Colonic mucosa (tissue), 4 donors: ENCODE measurements at regions not wholly inside any gene's neighbourhood (a gene's known extent, or its start where the extent isn't known, plus 50 kb on each side); places are given as distances from the start of the nearest gene placed in this dataset.

Source experiments
- DNase-seq: peaks from one replicate; pipeline ENCODE4 v3.0.0-alpha.2; 2020
- H3K27ac ChIP-seq: fragments of 200-600 bp; one replicate; pipeline ENCODE4 v1.8.0; 2021
- H3K27me3 ChIP-seq: fragments of 200-600 bp; one replicate; pipeline ENCODE4 v1.8.0; 2021
- H3K36me3 ChIP-seq: fragments of 200-600 bp; one replicate; pipeline ENCODE4 v1.8.0; 2021
- H3K4me1 ChIP-seq: fragments of 200-600 bp; one replicate; pipeline ENCODE4 v1.8.0; 2021; ENCODE audit warnings: mild to moderate bottlenecking
- H3K4me3 ChIP-seq: fragments of 200-600 bp; one replicate; pipeline ENCODE4 v1.8.0; 2021
- H3K9ac ChIP-seq, 2 donors: one replicate each; pipeline ENCODE4 v1.7.0; 2013; ENCODE audit warnings: control low read depth in 2 of 2, low read depth in 2 of 2, low read length in 2 of 2
- H3K9me3 ChIP-seq: fragments of 200-600 bp; one replicate; pipeline ENCODE4 v1.8.0; 2021
- intact Hi-C: fragments of 100-400 bp; cut with DNase I; formaldehyde crosslinking; loops from one replicate; pipeline ENCODE4 v1.14.1; 2022
- TF ChIP-seq, protein P1 (sequence below): fragments of 200-600 bp; IDR thresholded peaks from one replicate; pipeline ENCODE4 v1.8.0; 2022; ENCODE audit warnings: antibody characterized with exemption, mild to moderate bottlenecking
- donor health status: healthy.
- donor health status: DM: no; HTN: no; CAD: no.
- donor health status: DM: no; HTN: no; CAD: no.

DNA sequence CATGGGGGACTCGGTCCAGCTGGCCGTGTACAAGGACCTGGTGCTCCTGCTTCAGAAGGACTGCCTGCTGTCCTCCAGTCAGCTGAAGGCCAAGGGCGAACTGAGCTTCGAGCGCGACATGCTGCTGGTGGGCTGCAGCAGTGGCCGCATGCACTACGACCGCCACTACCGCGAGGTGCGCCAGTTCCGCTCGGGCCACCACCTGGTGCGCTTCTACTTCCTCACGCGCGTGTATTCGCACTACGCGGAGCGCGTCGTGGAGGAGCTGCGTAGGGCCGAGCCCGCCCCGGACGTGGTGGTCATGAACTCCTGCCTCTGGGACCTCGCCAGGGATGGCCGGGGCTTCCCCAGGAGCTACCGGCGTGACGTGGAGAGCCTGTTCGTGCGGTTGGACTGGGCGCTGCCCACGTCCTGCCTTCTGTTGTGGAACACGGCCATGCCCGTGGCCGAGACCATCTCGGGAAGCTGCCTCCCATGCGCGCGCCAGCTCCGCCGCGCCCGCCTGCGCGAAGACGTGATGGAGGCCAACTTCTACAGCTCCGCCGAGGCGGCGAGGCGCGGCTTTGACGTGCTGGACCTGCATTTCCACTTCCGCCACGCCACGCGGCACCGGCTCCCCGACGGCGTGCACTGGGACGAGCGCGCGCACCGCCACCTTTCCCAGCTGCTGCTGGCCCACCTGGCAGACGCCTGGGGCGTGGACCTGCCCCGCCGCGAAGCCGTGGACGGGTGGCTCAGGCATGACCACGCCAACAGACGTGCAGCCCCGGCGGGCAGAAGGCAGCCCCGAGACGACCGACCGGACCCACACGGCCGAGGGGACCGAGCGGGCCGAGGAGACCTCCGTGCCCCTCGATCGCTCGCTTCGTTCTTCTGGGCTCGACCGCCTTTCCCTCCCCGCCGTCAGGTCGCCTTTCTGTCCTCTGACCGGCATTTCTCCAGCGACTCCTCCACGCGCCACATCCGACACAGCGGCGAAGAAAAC, 293.9 kb upstream of the ERBB4 start:
- TF ChIP-seq, protein P1, sequence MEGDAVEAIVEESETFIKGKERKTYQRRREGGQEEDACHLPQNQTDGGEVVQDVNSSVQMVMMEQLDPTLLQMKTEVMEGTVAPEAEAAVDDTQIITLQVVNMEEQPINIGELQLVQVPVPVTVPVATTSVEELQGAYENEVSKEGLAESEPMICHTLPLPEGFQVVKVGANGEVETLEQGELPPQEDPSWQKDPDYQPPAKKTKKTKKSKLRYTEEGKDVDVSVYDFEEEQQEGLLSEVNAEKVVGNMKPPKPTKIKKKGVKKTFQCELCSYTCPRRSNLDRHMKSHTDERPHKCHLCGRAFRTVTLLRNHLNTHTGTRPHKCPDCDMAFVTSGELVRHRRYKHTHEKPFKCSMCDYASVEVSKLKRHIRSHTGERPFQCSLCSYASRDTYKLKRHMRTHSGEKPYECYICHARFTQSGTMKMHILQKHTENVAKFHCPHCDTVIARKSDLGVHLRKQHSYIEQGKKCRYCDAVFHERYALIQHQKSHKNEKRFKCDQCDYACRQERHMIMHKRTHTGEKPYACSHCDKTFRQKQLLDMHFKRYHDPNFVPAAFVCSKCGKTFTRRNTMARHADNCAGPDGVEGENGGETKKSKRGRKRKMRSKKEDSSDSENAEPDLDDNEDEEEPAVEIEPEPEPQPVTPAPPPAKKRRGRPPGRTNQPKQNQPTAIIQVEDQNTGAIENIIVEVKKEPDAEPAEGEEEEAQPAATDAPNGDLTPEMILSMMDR: no peak
- Histone ChIP-seq H3K36me3 (no peaks in the 10 kb centered on the region), H3K27me3 (no peaks in the 10 kb centered on the region), H3K27ac (no peak overlapping the region), H3K4me3 (no peak overlapping the region), H3K9me3 (no peaks in the 10 kb centered on the region), H3K9ac (no peak overlapping the region), H3K4me1 (no peaks in the 10 kb centered on the region)
- DNase-seq: no peak
- intact Hi-C loops: no loop called here

GRCh38 chr2:212831671-212832199, 293.1 kb upstream of the ERBB4 start:
- no peak overlapping the region for H3K9ac ChIP-seq
- no peaks in the 10 kb centered on the region for H3K9me3 ChIP-seq

GRCh38 chr2:212816267-212816666, 277.7 kb upstream of the ERBB4 start:
- Histone ChIP-seq H3K36me3 (no peaks in the 10 kb centered on the region), H3K9ac (no peak overlapping the region), H3K27me3 (no peaks in the 10 kb centered on the region), H3K27ac (no peak overlapping the region), H3K9me3 (no peaks in the 10 kb centered on the region), H3K4me1 (no peaks in the 10 kb centered on the region), H3K4me3 (no peak overlapping the region)
- DNase-seq: no peak
- TF ChIP-seq, protein P1: no peak
- intact Hi-C loops: no loop called here

More at GRCh38 chr2:212831671-212832199, 293.1 kb upstream of the ERBB4 start:
- Histone ChIP-seq H3K36me3 (no peaks in the 10 kb centered on the region), H3K27me3 (no peaks in the 10 kb centered on the region), H3K27ac (no peak overlapping the region), H3K4me3 (no peak overlapping the region), H3K4me1 (no peaks in the 10 kb centered on the region)
- DNase-seq: no peak
- TF ChIP-seq, protein P1: no peak
- intact Hi-C loops: no loop called here

DNA sequence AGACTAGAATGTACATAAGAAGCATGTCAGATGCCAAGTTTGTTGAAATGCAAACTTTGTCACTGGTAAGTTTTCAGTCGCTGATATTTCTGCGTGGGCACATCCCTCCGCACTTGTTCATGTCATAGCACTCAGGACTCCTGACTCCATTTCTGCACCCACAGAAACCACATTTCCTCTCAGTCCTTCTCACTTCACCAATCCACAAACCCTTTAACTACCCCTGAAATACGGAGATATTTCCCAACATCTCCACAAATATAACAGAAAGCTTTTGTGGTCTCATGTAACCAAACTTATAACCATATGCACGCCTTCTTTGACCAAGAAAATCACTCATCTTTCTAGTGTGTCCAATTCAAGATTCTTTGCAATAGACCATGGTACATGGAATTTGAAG, 276.9 kb upstream of the ERBB4 start:
- Histone ChIP-seq H3K27ac (no peak overlapping the region), H3K4me3 (no peak overlapping the region), H3K27me3 (no peaks in the 10 kb centered on the region), H3K9ac (no peak overlapping the region), H3K4me1 (no peaks in the 10 kb centered on the region), H3K36me3 (no peaks in the 10 kb centered on the region), H3K9me3 (no peaks in the 10 kb centered on the region)
- intact Hi-C loops: no loop called here
- TF ChIP-seq, protein P1: no peak
- no peak for DNase-seq

GRCh38 chr2:212814941-212815340, 276.3 kb upstream of the ERBB4 start:
- H3K9me3 ChIP-seq: no peaks in the 10 kb centered on the region
- no peak overlapping the region for H3K27ac ChIP-seq
- no peak for DNase-seq
- H3K4me3 ChIP-seq: no peak overlapping the region
- no peaks in the 10 kb centered on the region for H3K4me1 ChIP-seq
- intact Hi-C loops: no loop called here
- TF ChIP-seq, protein P1: no peak
- H3K36me3 ChIP-seq: no peaks in the 10 kb centered on the region
- no peaks in the 10 kb centered on the region for H3K27me3 ChIP-seq
- H3K9ac ChIP-seq: no peak overlapping the region
